H1 (cell line): ENCODE measurements at regions not wholly inside any gene's neighbourhood (a gene's known extent, or its start where the extent isn't known, plus 50 kb on each side); places are given as distances from the start of the nearest gene placed in this dataset.

Experiments used
- CTCF ChIA-PET: fragments of 300-600 bp; sonication (Branson Sonifier 250); formaldehyde crosslinking; loops from one replicate; lab custom pipeline; 2021; ENCODE audit not compliant: partially characterized antibody; lab: Charles Lee
- POLR2A ChIA-PET: fragments of 300-600 bp; sonication (Branson Sonifier 250); formaldehyde crosslinking; loops from one replicate; lab custom pipeline; 2021; ENCODE audit warnings: inconsistent platforms; ENCODE audit not compliant: partially characterized antibody; lab: Charles Lee
- DNase-seq, 2 experiments: peaks; one replicate each; pipeline versions ENCODE4 v3.0.0 to v3.0.0-alpha.2; 2010 to 2022; ENCODE audit warnings: low spot score in 2 of 2, low read depth in 1 of 2, mixed read lengths in 1 of 2
- FAIRE-seq: peaks from 2 replicates; lab custom pipeline; 2011; peaks lifted over from hg19 to GRCh38; lab: Jason Lieb, UNC
- H2AFZ ChIP-seq: 2 replicates; pipeline ENCODE4 v1.8.1; 2012; ENCODE audit warnings: low read length, inconsistent platforms
- H2AK5ac ChIP-seq: 2 replicates; pipeline ENCODE4 v1.6.1; 2013; ENCODE audit warnings: low read depth, low read length
- H2BK120ac ChIP-seq: replicated peaks from 2 replicates; pipeline ENCODE3; 2013; ENCODE audit warnings: low read depth, low read length, inconsistent platforms
- H2BK12ac ChIP-seq: 2 replicates; pipeline ENCODE4 v1.6.1; 2013; ENCODE audit warnings: low read depth, low read length
- H2BK15ac ChIP-seq: 2 replicates; pipeline ENCODE4 v1.6.1; 2013; ENCODE audit warnings: low read length
- H2BK20ac ChIP-seq: 2 replicates; pipeline ENCODE4 v1.6.1; 2013; ENCODE audit warnings: low read length
- H2BK5ac ChIP-seq: 2 replicates; pipeline ENCODE4 v1.6.1; 2013; ENCODE audit warnings: low read depth, low read length
- H3K14ac ChIP-seq: 2 replicates; pipeline ENCODE4 v1.6.1; 2013; ENCODE audit warnings: inconsistent platforms; ENCODE audit not compliant: insufficient read length
- H3K18ac ChIP-seq: 2 replicates; pipeline ENCODE4 v1.6.1; 2013; ENCODE audit warnings: low read length; ENCODE audit errors: extremely low read depth
- H3K23ac ChIP-seq: 2 replicates; pipeline ENCODE4 v1.6.1; 2013; ENCODE audit warnings: inconsistent platforms; ENCODE audit not compliant: insufficient read length
- H3K23me2 ChIP-seq: 2 replicates; pipeline ENCODE4 v1.6.1; 2013; ENCODE audit warnings: low read depth, low read length
- H3K27ac ChIP-seq: 2 replicates; pipeline ENCODE4 v1.6.1; 2011; ENCODE audit warnings: low read depth, low read length, inconsistent platforms
- H3K27me3 ChIP-seq, 4 experiments: replicated peaks in 1 of 4; 1 replicate in 1 of 4; 2 replicates in 3 of 4; pipeline versions ENCODE4 v1.6.1 to v1.8.1; 2011 to 2013; ENCODE audit warnings: low read length in 3 of 4, mild to moderate bottlenecking in 3 of 4, inconsistent platforms in 2 of 4, mixed read lengths in 2 of 4, moderate library complexity in 1 of 4; ENCODE audit not compliant: control insufficient read depth in 3 of 4, insufficient read depth in 3 of 4; ENCODE audit errors: extremely low read depth in 1 of 4
- H3K36me3 ChIP-seq, 4 experiments: 2 replicates each; pipeline versions ENCODE4 v1.6.1 to v1.8.1; 2011 to 2013; ENCODE audit warnings: mild to moderate bottlenecking in 4 of 4, low read length in 3 of 4, moderate library complexity in 2 of 4, control low read depth in 1 of 4, inconsistent platforms in 1 of 4; ENCODE audit not compliant: insufficient read depth in 4 of 4, control insufficient read depth in 2 of 4
- H3K4ac ChIP-seq: replicated peaks from 2 replicates; pipeline ENCODE3; 2013; ENCODE audit warnings: low read length, low read depth, mixed read lengths, inconsistent platforms; ENCODE audit not compliant: insufficient read length
- H3K4me1 ChIP-seq, 4 experiments: replicated peaks in 1 of 4; 1 replicate in 1 of 4; 2 replicates in 3 of 4; pipeline versions ENCODE4 v1.6.1 to v1.8.1; 2011 to 2013; ENCODE audit warnings: low read length in 3 of 4, inconsistent platforms in 2 of 4, mixed read lengths in 1 of 4; ENCODE audit not compliant: insufficient read depth in 4 of 4, control insufficient read depth in 3 of 4
- H3K4me2 ChIP-seq, 2 experiments: 2 replicates each; pipeline versions ENCODE4 v1.6.1 to v1.8.1; 2011 to 2013; ENCODE audit warnings: low read depth in 2 of 2, low read length in 2 of 2, control low read depth in 1 of 2, inconsistent platforms in 1 of 2, mild to moderate bottlenecking in 1 of 2; ENCODE audit not compliant: insufficient read depth in 1 of 2
- H3K4me3 ChIP-seq, 4 experiments: fragments of 200-600, 300-600 bp in 1 of 4; sonication (generic), shearing (Covaris generic), sonication (Bioruptor Twin) in 1 of 4; 2 replicates each; pipeline versions ENCODE4 v1.5.1 to v1.8.1; 2011 to 2016; ENCODE audit warnings: low read length in 4 of 4, low read depth in 3 of 4, control low read depth in 2 of 4, inconsistent platforms in 2 of 4, mild to moderate bottlenecking in 2 of 4, mixed read lengths in 1 of 4, moderate library complexity in 1 of 4; ENCODE audit not compliant: insufficient read depth in 2 of 4; ENCODE audit errors: extremely low read depth in 1 of 4
- H3K56ac ChIP-seq: replicated peaks from 2 replicates; pipeline ENCODE3; 2013; ENCODE audit warnings: low read depth, mild to moderate bottlenecking, mixed read lengths, low read length, inconsistent platforms; ENCODE audit not compliant: insufficient read length
- H3K79me1 ChIP-seq: 2 replicates; pipeline ENCODE4 v1.6.1; 2013; ENCODE audit warnings: low read depth, low read length, control low read depth
- H3K79me2 ChIP-seq, 2 experiments: 2 replicates each; pipeline versions ENCODE4 v1.6.1 to v1.8.1; 2012 to 2013; ENCODE audit warnings: low read length in 2 of 2, mild to moderate bottlenecking in 2 of 2, inconsistent platforms in 1 of 2; ENCODE audit not compliant: insufficient read depth in 2 of 2, control insufficient read depth in 1 of 2
- H3K9ac ChIP-seq, 4 experiments: replicated peaks in 1 of 4; 1 replicate in 1 of 4; 2 replicates in 3 of 4; pipeline versions ENCODE4 v1.6.1 to v1.8.1; 2011 to 2013; ENCODE audit warnings: low read depth in 3 of 4, low read length in 3 of 4, control low read depth in 2 of 4, mild to moderate bottlenecking in 2 of 4, moderate library complexity in 2 of 4, inconsistent platforms in 1 of 4; ENCODE audit errors: extremely low read depth in 1 of 4
- H3K9me3 ChIP-seq, 2 experiments: 2 replicates each; pipeline versions ENCODE4 v1.6.1 to v1.8.1; 2012 to 2013; ENCODE audit warnings: mild to moderate bottlenecking in 2 of 2, moderate library complexity in 2 of 2, control low read depth in 1 of 2, inconsistent platforms in 1 of 2, low read depth in 1 of 2, low read length in 1 of 2, mixed read lengths in 1 of 2; ENCODE audit not compliant: insufficient read depth in 2 of 2
- H4K20me1 ChIP-seq, 2 experiments: replicated peaks in 1 of 2; 2 replicates each; pipeline versions ENCODE3 to v1.8.1; 2011 to 2013; ENCODE audit warnings: inconsistent platforms in 2 of 2, low read length in 2 of 2, mild to moderate bottlenecking in 1 of 2; ENCODE audit not compliant: insufficient read depth in 2 of 2, control insufficient read depth in 1 of 2
- H4K5ac ChIP-seq: 2 replicates; pipeline ENCODE4 v1.6.1; 2013; ENCODE audit warnings: low read length, low read depth, mixed read lengths, inconsistent platforms; ENCODE audit not compliant: insufficient read length
- H4K8ac ChIP-seq: 2 replicates; pipeline ENCODE4 v1.8.0; 2013; ENCODE audit warnings: mild to moderate bottlenecking, moderate library complexity, low read length, inconsistent platforms; ENCODE audit not compliant: insufficient read depth; ENCODE audit errors: extremely low read depth
- H4K91ac ChIP-seq: replicated peaks from 2 replicates; pipeline ENCODE3; 2013; ENCODE audit warnings: low read length, mixed read lengths, inconsistent platforms; ENCODE audit not compliant: insufficient read length
- BACH1 ChIP-seq: IDR thresholded peaks from 2 replicates; pipeline ENCODE4 v1.6.1; 2012; ENCODE audit warnings: low read length, improper control_type of control experiment
- BCL11A ChIP-seq, 2 experiments: IDR thresholded peaks; one replicate each; pipeline ENCODE4 v1.6.1; 2011; ENCODE audit warnings: low read depth in 2 of 2, low read length in 2 of 2, mild to moderate bottlenecking in 2 of 2
- WGBS, 2 experiments: shearing (Covaris generic) in 1 of 2; methylation state at CpG; one replicate each; pipeline versions ENCODE4 v1.1.6 to v1.1.7; 2013 to 2015; ENCODE audit warnings: low lambda C conversion rate in 2 of 2, mixed read lengths in 2 of 2, inconsistent platforms in 1 of 2, low coverage in 1 of 2, missing lambda C conversion rate in 1 of 2; ENCODE audit not compliant: insufficient replicate concordance in 2 of 2, insufficient coverage in 1 of 2, insufficient read length in 1 of 2; ENCODE audit errors: extremely low coverage in 1 of 2, missing lambda C conversion rate in 1 of 2; 5-methylcytosine and 5-hydroxymethylcytosine counted together

DNA sequence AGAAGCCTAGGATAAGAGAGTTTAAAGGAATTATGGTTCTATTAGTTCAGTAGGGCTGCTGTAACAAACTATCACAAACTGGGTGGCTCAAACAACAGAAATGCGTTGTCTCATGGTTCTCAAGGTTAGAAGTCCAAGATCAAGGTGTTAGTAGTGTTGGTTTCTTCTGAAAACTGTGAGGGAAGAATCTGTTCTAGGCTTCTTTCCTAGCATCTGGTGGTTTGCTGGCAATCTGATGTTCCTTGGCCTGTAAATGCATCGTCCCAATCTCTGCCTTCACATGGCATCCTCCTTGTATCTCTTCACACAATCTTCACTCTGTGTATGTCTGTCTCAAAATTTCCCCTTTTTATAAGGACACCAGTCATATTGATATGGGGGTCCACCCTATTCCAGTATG, 76.3 kb downstream of the MDH1 start:
- DNase-seq (no peak), FAIRE-seq (no peak)
- Histone ChIP-seq H3K79me2 (no peaks in the 10 kb centered on the region), H2BK15ac (no peak overlapping the region), H4K91ac (no peak overlapping the region), H3K27me3 (no peaks in the 10 kb centered on the region), H2BK5ac (no peak overlapping the region), H3K79me1 (no peaks in the 10 kb centered on the region), H2BK20ac (no peak overlapping the region), H3K4me1 (peaks cover 4 to 14% (median 10%) of the 10 kb centered on the region in 4 experiments; a peak in 6 of 7 replicates), H3K14ac (no peak overlapping the region), H4K5ac (no peak overlapping the region), H4K20me1 (no peaks in the 10 kb centered on the region), H3K56ac (no peak overlapping the region), H2BK120ac (no peak overlapping the region), H3K9ac (no peak overlapping the region), H3K18ac (no peak overlapping the region), H3K4me2 (no peak overlapping the region), H2BK12ac (no peak overlapping the region), H3K36me3 (no peaks in the 10 kb centered on the region), H3K27ac (no peak overlapping the region), H3K9me3 (no peaks in the 10 kb centered on the region), H3K4me3 (no peak overlapping the region), H3K23ac (no peak overlapping the region), H3K4ac (no peak overlapping the region), H4K8ac (no peak overlapping the region), H2AK5ac (no peak overlapping the region), H2AFZ (no peak overlapping the region), H3K23me2 (no peaks in the 10 kb centered on the region)
- TF ChIP-seq BACH1 (no peak), BCL11A (IDR thresholded peaks at IDR 0.05; ENCODE audit: low read depth in 2 of 2, low read length in 2 of 2) (no peak)
- ChIA-PET CTCF (interaction anchor here (1.1 kb wide), 1 partner anchor 71 kb away, joined by 4 read pairs; no protein-coding TSS in a partner anchor), POLR2A (interaction anchor here (1.1 kb wide), 1 partner anchor 50 kb away, joined by 3 read pairs; no protein-coding TSS in a partner anchor)
- WGBS, 2 experiments: 48% methylated on average over 2 of the region's 2 CpGs; no CpG with 5 or more reads in 1 of the 2 experiments
